Esophagus squamous epithelium (tissue), 4 donors: ENCODE measurements at regions not wholly inside any gene's neighbourhood (a gene's known extent, or its start where the extent isn't known, plus 50 kb on each side); places are given as distances from the start of the nearest gene placed in this dataset.

Experiments used
- POLR2A ChIP-seq, 4 donors: fragments of 450-650 bp; IDR thresholded peaks; one replicate each; pipeline ENCODE4 v1.6.1; 2017; ENCODE audit warnings: antibody characterized with exemption in 4 of 4, mild to moderate bottlenecking in 4 of 4, moderate library complexity in 3 of 4
- TF ChIP-seq, protein P1 (sequence below), 6 experiments: fragments of 450-650 bp in 4 of 6; fragments of 200-600 bp in 2 of 6; sonication (generic) in 2 of 6; IDR thresholded peaks; one replicate each; pipeline ENCODE4 v1.5.1; 2016 to 2019; ENCODE audit warnings: antibody characterized with exemption in 6 of 6, mild to moderate bottlenecking in 4 of 6, moderate library complexity in 4 of 6

DNA sequence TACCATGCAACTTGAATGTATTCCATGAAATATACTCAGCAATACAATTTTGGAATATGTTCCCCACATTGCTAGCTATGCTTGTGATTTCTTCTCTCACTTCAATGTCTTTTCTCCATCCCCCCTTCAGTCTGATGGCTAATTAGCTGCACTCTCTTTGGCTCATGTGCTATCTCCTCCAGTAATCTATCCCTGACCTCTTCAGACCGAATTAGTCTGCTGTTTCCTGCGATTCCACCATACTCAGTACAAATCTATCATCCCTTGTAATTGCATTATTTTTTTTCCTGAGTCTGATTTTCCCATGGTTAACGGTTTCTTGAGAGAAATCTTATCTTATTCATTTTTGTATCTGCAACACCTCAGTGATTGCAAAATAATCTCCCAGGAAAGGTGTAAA, 360.7 kb upstream of the CDH10 start:
- TF ChIP-seq, protein P1, sequence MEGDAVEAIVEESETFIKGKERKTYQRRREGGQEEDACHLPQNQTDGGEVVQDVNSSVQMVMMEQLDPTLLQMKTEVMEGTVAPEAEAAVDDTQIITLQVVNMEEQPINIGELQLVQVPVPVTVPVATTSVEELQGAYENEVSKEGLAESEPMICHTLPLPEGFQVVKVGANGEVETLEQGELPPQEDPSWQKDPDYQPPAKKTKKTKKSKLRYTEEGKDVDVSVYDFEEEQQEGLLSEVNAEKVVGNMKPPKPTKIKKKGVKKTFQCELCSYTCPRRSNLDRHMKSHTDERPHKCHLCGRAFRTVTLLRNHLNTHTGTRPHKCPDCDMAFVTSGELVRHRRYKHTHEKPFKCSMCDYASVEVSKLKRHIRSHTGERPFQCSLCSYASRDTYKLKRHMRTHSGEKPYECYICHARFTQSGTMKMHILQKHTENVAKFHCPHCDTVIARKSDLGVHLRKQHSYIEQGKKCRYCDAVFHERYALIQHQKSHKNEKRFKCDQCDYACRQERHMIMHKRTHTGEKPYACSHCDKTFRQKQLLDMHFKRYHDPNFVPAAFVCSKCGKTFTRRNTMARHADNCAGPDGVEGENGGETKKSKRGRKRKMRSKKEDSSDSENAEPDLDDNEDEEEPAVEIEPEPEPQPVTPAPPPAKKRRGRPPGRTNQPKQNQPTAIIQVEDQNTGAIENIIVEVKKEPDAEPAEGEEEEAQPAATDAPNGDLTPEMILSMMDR (IDR thresholded peaks at IDR 0.05), result no peak
- no peak for TF ChIP-seq POLR2A (IDR thresholded peaks at IDR 0.05)
